ENCODE measurements at regions not wholly inside any gene's neighbourhood (a gene's known extent, or its start where the extent isn't known, plus 50 kb on each side); places are given as distances from the start of the nearest gene placed in this dataset.

DNA sequence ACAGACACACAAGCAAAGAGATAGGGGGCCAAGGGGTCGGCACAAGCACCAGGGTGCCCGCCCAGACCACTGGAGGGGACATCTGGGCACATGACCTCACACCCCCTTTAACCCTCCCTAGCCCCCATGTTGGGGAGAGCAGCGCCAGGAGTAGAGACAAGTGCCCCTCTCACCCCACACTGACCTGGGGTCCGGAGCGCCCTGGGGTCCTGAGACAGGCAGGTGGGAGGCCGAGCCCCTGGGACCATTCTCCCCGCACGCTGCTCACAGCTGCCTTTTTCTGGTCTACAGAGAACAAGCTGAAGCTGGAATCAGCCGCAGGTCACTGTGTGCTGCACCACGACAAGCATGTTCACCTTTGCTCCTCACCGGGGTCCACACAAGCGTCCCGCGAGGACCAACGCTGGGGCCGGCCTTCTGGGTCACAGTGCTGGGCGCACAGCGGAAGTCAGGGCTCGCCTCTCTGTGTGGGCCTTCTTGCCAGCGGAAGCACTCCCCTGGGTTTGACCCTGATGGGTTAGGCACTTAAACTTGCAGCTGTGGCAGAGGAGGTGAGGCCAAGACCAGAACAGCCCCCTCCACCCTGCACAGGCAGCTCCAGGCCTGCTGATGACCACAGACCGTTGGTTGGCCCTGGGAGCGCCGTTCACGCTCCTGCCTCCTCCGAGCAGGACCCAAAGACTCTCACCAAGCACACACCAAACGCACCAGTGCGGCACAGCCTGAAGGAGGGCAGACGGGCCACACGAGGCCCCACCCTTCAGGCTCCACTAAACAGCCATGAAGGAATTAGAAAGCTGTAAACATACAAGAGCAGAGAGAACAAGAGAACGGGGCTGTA, 275.3 kb downstream of the EIPR1 start:
- TF ChIP-seq, protein P1, sequence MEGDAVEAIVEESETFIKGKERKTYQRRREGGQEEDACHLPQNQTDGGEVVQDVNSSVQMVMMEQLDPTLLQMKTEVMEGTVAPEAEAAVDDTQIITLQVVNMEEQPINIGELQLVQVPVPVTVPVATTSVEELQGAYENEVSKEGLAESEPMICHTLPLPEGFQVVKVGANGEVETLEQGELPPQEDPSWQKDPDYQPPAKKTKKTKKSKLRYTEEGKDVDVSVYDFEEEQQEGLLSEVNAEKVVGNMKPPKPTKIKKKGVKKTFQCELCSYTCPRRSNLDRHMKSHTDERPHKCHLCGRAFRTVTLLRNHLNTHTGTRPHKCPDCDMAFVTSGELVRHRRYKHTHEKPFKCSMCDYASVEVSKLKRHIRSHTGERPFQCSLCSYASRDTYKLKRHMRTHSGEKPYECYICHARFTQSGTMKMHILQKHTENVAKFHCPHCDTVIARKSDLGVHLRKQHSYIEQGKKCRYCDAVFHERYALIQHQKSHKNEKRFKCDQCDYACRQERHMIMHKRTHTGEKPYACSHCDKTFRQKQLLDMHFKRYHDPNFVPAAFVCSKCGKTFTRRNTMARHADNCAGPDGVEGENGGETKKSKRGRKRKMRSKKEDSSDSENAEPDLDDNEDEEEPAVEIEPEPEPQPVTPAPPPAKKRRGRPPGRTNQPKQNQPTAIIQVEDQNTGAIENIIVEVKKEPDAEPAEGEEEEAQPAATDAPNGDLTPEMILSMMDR (IDR thresholded peaks at IDR 0.05) = no peak
- no peak for TF ChIP-seq POLR2A (IDR thresholded peaks at IDR 0.05)

Measured in right lobe of liver (tissue), 4 donors.